ENCODE measurements at regions not wholly inside any gene's neighbourhood (a gene's known extent, or its start where the extent isn't known, plus 50 kb on each side); places are given as distances from the start of the nearest gene placed in this dataset.

DNA sequence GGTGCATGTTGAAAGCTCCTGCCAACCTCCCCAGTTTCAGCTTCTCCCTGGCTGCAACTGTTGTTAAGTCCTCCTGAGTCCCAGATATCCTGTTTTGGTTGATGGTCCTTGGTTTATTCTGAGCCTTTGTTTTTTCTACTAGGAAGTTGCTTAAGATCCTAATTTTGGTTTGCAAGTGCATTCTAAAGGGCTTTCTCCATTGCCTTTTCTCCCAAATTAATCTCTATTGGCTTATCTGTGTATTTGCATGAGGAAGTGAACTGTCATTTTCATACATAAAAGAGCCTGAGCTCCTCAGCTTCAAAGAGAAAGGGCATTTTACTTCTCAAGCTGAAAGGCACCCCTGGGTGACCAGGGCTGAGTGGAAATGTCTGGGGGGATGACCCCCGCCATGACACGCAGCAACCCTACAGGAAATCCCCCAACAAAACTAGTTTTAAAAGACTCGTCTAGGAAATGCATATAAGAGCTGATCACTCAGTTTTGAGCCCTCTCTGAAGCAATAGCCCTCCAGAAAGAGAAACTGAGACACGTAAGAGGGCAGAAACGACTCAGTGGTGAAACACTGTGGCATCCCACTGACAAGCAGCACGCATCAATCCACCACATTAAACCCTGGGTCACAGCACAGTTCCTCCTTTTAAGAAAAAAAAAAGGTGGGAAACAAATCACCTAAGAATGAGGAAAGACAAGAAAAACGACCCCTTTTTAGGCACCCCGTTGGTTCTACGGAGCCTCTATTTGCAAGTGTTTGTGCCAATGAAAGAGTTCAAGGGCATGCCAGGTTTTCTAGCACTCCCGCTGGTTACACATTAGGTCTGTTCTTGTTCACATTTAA, 140.9 kb downstream of the THBS2 start:
- TF ChIP-seq POLR2A (IDR thresholded peaks at IDR 0.05) (no peak), CTCF (IDR thresholded peaks at IDR 0.05) (no peak)

All from heart left ventricle (tissue), 13 donors.